D721Med (cell line): ENCODE measurements at regions not wholly inside any gene's neighbourhood (a gene's known extent, or its start where the extent isn't known, plus 50 kb on each side); places are given as distances from the start of the nearest gene placed in this dataset.

Experiments used
- DNase-seq: peaks from one replicate; pipeline ENCODE4 v3.0.0; 2011; ENCODE audit warnings: low spot score; ENCODE audit not compliant: insufficient read length
- FAIRE-seq: peaks from 2 replicates; lab custom pipeline; 2011; peaks lifted over from hg19 to GRCh38; lab: Jason Lieb, UNC
- CTCF ChIP-seq: IDR thresholded peaks from 2 replicates; pipeline ENCODE4 v1.5.1; 2012; ENCODE audit warnings: mild to moderate bottlenecking, control low read depth; ENCODE audit not compliant: insufficient read depth; ENCODE audit errors: missing control alignments

GRCh38 chr16:64437706-64438324, 684.0 kb downstream of the CDH11 start:
- DNase-seq (no peak), FAIRE-seq (no peak)

GRCh38 chr16:64434526-64435069, 687.3 kb downstream of the CDH11 start:
- DNase-seq (no peak), FAIRE-seq (no peak)
- TF ChIP-seq CTCF: no peak

More at GRCh38 chr16:64437706-64438324, 684.0 kb downstream of the CDH11 start:
- TF ChIP-seq CTCF: no peak

GRCh38 chr16:64428463-64429113, 693.3 kb downstream of the CDH11 start:
- FAIRE-seq (no peak), DNase-seq (no peak)
- TF ChIP-seq CTCF: no peak

GRCh38 chr16:64426131-64426666, 695.7 kb downstream of the CDH11 start:
- TF ChIP-seq CTCF: no peak
- DNase-seq (no peak), FAIRE-seq (no peak)

GRCh38 chr16:64425381-64425780, 696.5 kb downstream of the CDH11 start:
- no peak for FAIRE-seq
- no peak for TF ChIP-seq CTCF
- no peak for DNase-seq

- DNase-seq (no peak), FAIRE-seq (no peak)
- TF ChIP-seq CTCF: no peak
These were observed 699.6 kb downstream of the CDH11 start for GRCh38 chr16:64422259-64422658.
